Smooth muscle cell (in vitro differentiated cells): ENCODE measurements at regions not wholly inside any gene's neighbourhood (a gene's known extent, or its start where the extent isn't known, plus 50 kb on each side); places are given as distances from the start of the nearest gene placed in this dataset.

Experiments
- DNase-seq: peaks from one replicate; lab custom pipeline; 2025; ENCODE audit not compliant: unreplicated experiment; lab: John Stamatoyannopoulos, UW
- H2AFZ ChIP-seq: fragments of 200-600 bp; sonication (generic); 2 replicates; pipeline ENCODE4 v1.6.0; 2016; ENCODE audit warnings: antibody characterized with exemption, low read depth, mild to moderate bottlenecking
- H3F3A ChIP-seq: fragments of 200-600 bp; sonication (generic); 2 replicates; pipeline ENCODE4 v1.6.0; 2017; ENCODE audit warnings: antibody characterized with exemption, low read depth
- H3K27ac ChIP-seq: fragments of 200-600 bp; sonication (generic); 2 replicates; pipeline ENCODE4 v1.5.1; 2016; ENCODE audit warnings: low read depth, mild to moderate bottlenecking
- H3K27me3 ChIP-seq: fragments of 200-600 bp; sonication (generic); 2 replicates; pipeline ENCODE4 v1.6.1; 2016; ENCODE audit warnings: low read depth, mild to moderate bottlenecking
- H3K36me3 ChIP-seq: fragments of 200-600 bp; sonication (generic); 2 replicates; pipeline ENCODE4 v1.5.1; 2016; ENCODE audit warnings: low read depth
- H3K4me1 ChIP-seq: fragments of 200-600 bp; sonication (generic); 2 replicates; pipeline ENCODE4 v1.5.1; 2016; ENCODE audit warnings: low read depth
- H3K4me2 ChIP-seq: fragments of 200-600 bp; sonication (generic); 2 replicates; pipeline ENCODE4 v1.6.0; 2016; ENCODE audit warnings: mild to moderate bottlenecking
- H3K4me3 ChIP-seq: fragments of 200-600 bp; sonication (generic); 2 replicates; pipeline ENCODE4 v1.5.1; 2016; ENCODE audit warnings: mild to moderate bottlenecking
- H3K79me2 ChIP-seq: fragments of 200-600 bp; sonication (generic); 2 replicates; pipeline ENCODE4 v1.6.0; 2016; ENCODE audit warnings: low read depth, mild to moderate bottlenecking
- H3K9ac ChIP-seq: fragments of 200-600 bp; sonication (generic); 2 replicates; pipeline ENCODE4 v1.6.0; 2016; ENCODE audit warnings: low read depth
- H3K9me3 ChIP-seq: fragments of 200-600 bp; sonication (generic); replicated peaks from 2 replicates; pipeline ENCODE4 v1.5.1; 2016; ENCODE audit warnings: low read depth
- H4K20me1 ChIP-seq: fragments of 200-600 bp; sonication (generic); 2 replicates; pipeline ENCODE4 v1.6.0; 2016; ENCODE audit warnings: low read depth
- CTCF ChIP-seq: fragments of 200-600 bp; sonication (generic); IDR thresholded peaks from 2 replicates; pipeline ENCODE4 v1.5.1; 2017; ENCODE audit warnings: borderline replicate concordance, mild to moderate bottlenecking, antibody characterized with exemption; ENCODE audit not compliant: insufficient read depth, poor library complexity, severe bottlenecking
- WGBS: methylation state at CpG from one replicate; pipeline ENCODE4 v1.1.7; 2016; ENCODE audit warnings: low lambda C conversion rate; 5-methylcytosine and 5-hydroxymethylcytosine counted together

GRCh38 chr1:106651028-106651762 lies 405.3 kb upstream of the PRMT6 start:
- Histone ChIP-seq H3K27me3 (no peaks in the 10 kb centered on the region), H4K20me1 (no peaks in the 10 kb centered on the region), H3K79me2 (no peaks in the 10 kb centered on the region), H3K4me3 (no peak overlapping the region), H2AFZ (no peak overlapping the region), H3K4me1 (no peaks in the 10 kb centered on the region), H3K36me3 (no peaks in the 10 kb centered on the region), H3K4me2 (peak overlapping the region; percentile 21), H3K9me3 (no peaks in the 10 kb centered on the region), H3K9ac (no peak overlapping the region), H3F3A (no peaks in the 10 kb centered on the region), H3K27ac (no peak overlapping the region)
- DNase-seq = no peak
- no peak for TF ChIP-seq CTCF
- WGBS = 51% methylated on average over 4 of the region's 4 CpGs

- Histone ChIP-seq H3K4me3 (no peak overlapping the region), H2AFZ (no peak overlapping the region), H3K36me3 (no peaks in the 10 kb centered on the region), H3K4me2 (no peak overlapping the region), H4K20me1 (no peaks in the 10 kb centered on the region), H3K27me3 (no peaks in the 10 kb centered on the region), H3K27ac (no peak overlapping the region), H3K9ac (no peak overlapping the region), H3K79me2 (no peaks in the 10 kb centered on the region), H3F3A (no peaks in the 10 kb centered on the region), H3K9me3 (no peaks in the 10 kb centered on the region), H3K4me1 (no peaks in the 10 kb centered on the region)
- TF ChIP-seq CTCF = no peak
- 75% methylated on average over 6 of the region's 6 CpGs for WGBS
- DNase-seq = no peak
Measured at GRCh38 chr1:106659490-106660244, 396.8 kb upstream of the PRMT6 start.

- no peak overlapping the region for H3K9ac ChIP-seq
- no peak overlapping the region for H2AFZ ChIP-seq
- H3K27ac ChIP-seq = no peak overlapping the region
- H3K4me3 ChIP-seq = no peak overlapping the region
- no peaks in the 10 kb centered on the region for H3K36me3 ChIP-seq
- H3K79me2 ChIP-seq = no peaks in the 10 kb centered on the region
- H3K27me3 ChIP-seq = no peaks in the 10 kb centered on the region
- no peaks in the 10 kb centered on the region for H3K4me1 ChIP-seq
- H4K20me1 ChIP-seq = no peaks in the 10 kb centered on the region
- no peaks in the 10 kb centered on the region for H3K9me3 ChIP-seq
- DNase-seq = no peak
- H3K4me2 ChIP-seq = peak overlapping the region; percentile 1
- H3F3A ChIP-seq = no peaks in the 10 kb centered on the region
- WGBS = 88% methylated on average over 1 of the region's 1 CpG
- no peak for TF ChIP-seq CTCF
Measured at GRCh38 chr1:106675558-106675957, 380.9 kb upstream of the PRMT6 start.
